H1 (cell line): ENCODE measurements at regions not wholly inside any gene's neighbourhood (a gene's known extent, or its start where the extent isn't known, plus 50 kb on each side); places are given as distances from the start of the nearest gene placed in this dataset.

Source experiments
- ASH2L ChIP-seq: fragments of 200-600, 300-600 bp; sonication (generic); IDR thresholded peaks from one replicate; pipeline ENCODE4 v1.7.1; 2017; ENCODE audit warnings: low read length
- CREB1 ChIP-seq: IDR thresholded peaks from 2 replicates; pipeline ENCODE4 v1.6.1; 2012; ENCODE audit warnings: inconsistent platforms
- CTCF ChIP-seq, 3 experiments: IDR thresholded peaks; 1 replicate in 2 of 3; 2 replicates in 1 of 3; pipeline versions ENCODE4 v1.5.1 to v1.6.1; 2011; ENCODE audit warnings: low read length in 3 of 3, mild to moderate bottlenecking in 3 of 3, inconsistent platforms in 2 of 3, low read depth in 1 of 3, moderate library complexity in 1 of 3; ENCODE audit not compliant: insufficient read depth in 1 of 3; ENCODE audit errors: control extremely low read depth in 1 of 3
- EP300 ChIP-seq, 2 experiments: IDR thresholded peaks; 1 replicate in 1 of 2; 2 replicates in 1 of 2; pipeline ENCODE4 v1.6.1; 2011 to 2012; ENCODE audit warnings: low read depth in 2 of 2, low read length in 2 of 2, mild to moderate bottlenecking in 2 of 2, borderline replicate concordance in 1 of 2, inconsistent platforms in 1 of 2, moderate library complexity in 1 of 2
- EZH2 ChIP-seq: fragments of 200-600 bp; sonication (generic); IDR thresholded peaks from 2 replicates; pipeline ENCODE4 v1.7.1; 2012; ENCODE audit warnings: low read depth, mild to moderate bottlenecking, moderate library complexity, low read length, inconsistent platforms; ENCODE audit not compliant: severe bottlenecking
- POLR2A ChIP-seq, 2 experiments: IDR thresholded peaks; 1 replicate in 1 of 2; 2 replicates in 1 of 2; pipeline ENCODE4 v1.6.1; 2011; ENCODE audit warnings: low read depth in 2 of 2, low read length in 2 of 2, mild to moderate bottlenecking in 2 of 2; ENCODE audit errors: control extremely low read depth in 1 of 2
- POLR2AphosphoS5 ChIP-seq: IDR thresholded peaks from 2 replicates; pipeline ENCODE4 v1.6.1; 2011; ENCODE audit warnings: low read depth, low read length
- SAP30 ChIP-seq: fragments of 300-600 bp; sonication (generic); IDR thresholded peaks from 2 replicates; pipeline ENCODE4 v1.7.1; 2012; ENCODE audit warnings: low read length, moderate library complexity, mild to moderate bottlenecking, inconsistent platforms; ENCODE audit not compliant: insufficient read depth, insufficient replicate concordance
- SRF ChIP-seq: IDR thresholded peaks from 2 replicates; pipeline ENCODE4 v1.6.1; 2011; ENCODE audit warnings: mild to moderate bottlenecking, low read depth, low read length, moderate library complexity
- USF2 ChIP-seq: IDR thresholded peaks from 2 replicates; pipeline ENCODE4 v1.6.1; 2011; ENCODE audit warnings: low read length, improper control_type of control experiment

DNA sequence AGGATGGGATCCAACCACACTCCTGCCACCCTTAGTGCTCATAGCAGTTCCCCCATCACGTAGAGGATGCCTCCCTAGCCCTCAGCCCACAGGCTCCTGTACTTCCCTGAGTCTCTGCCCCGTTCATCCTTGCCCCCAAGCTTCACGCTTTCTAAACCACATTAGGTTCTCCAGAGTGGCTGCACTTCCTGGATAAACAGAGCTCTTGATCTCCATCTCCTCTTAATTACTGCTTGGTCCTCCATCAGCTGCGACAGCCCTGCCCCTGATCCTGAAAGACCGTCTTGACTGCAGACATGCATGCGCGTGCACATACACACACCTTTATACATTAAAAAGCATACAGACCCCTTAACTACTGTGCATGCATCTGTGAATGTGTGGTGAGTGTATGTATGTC lies 530.0 kb downstream of the BCL11B start:
- no peak for TF ChIP-seq CTCF (IDR thresholded peaks at IDR 0.05; ENCODE audit: control extremely low read depth in 1 of 3, insufficient read depth in 1 of 3, low read depth in 1 of 3, low read length in 3 of 3)
- no peak for TF ChIP-seq EZH2
- TF ChIP-seq SRF, result no peak
- TF ChIP-seq SAP30, result no peak
- no peak for TF ChIP-seq POLR2A (IDR thresholded peaks at IDR 0.05; ENCODE audit: control extremely low read depth in 1 of 2, low read depth in 2 of 2, low read length in 2 of 2)
- no peak for TF ChIP-seq POLR2AphosphoS5
- no peak for TF ChIP-seq EP300 (IDR thresholded peaks at IDR 0.05; ENCODE audit: borderline replicate concordance in 1 of 2, low read depth in 2 of 2, low read length in 2 of 2)
- TF ChIP-seq ASH2L, result no peak
- TF ChIP-seq CREB1, result no peak
- TF ChIP-seq USF2, result no peak
